Spleen (tissue), 7 donors: ENCODE measurements at regions not wholly inside any gene's neighbourhood (a gene's known extent, or its start where the extent isn't known, plus 50 kb on each side); places are given as distances from the start of the nearest gene placed in this dataset.

Source experiments
- POLR2A ChIP-seq, 3 donors: fragments of 450-650 bp; IDR thresholded peaks; one replicate each; pipeline ENCODE4 v1.5.1; 2017; ENCODE audit warnings: antibody characterized with exemption in 3 of 3, mild to moderate bottlenecking in 1 of 3
- POLR2AphosphoS5 ChIP-seq, 3 donors: sonication (generic); formaldehyde crosslinking; IDR thresholded peaks; one replicate each; pipeline ENCODE4 v1.5.1; 2017; ENCODE audit warnings: antibody characterized with exemption in 3 of 3
- TF ChIP-seq, protein P1 (sequence below), 11 experiments: fragments of 200-600 bp in 7 of 11; fragments of 450-650 bp in 4 of 11; sonication (generic) in 4 of 11; IDR thresholded peaks in 8 of 11; conservative IDR thresholded peaks in 3 of 11; 1 replicate in 7 of 11; 2 replicates in 4 of 11; pipeline versions ENCODE4 v1.4.0 to v1.8.0; 2016 to 2021; ENCODE audit warnings: antibody characterized with exemption in 11 of 11, inconsistent platforms in 4 of 11, mild to moderate bottlenecking in 1 of 11
- donor health status: DM: no; HTN: no; CAD: no; lungs with moderate emphysema.
- donor health status: DM: no; HTN: no; CAD: no.
- donor health status: DM: no; HTN: no; CAD: no.

DNA sequence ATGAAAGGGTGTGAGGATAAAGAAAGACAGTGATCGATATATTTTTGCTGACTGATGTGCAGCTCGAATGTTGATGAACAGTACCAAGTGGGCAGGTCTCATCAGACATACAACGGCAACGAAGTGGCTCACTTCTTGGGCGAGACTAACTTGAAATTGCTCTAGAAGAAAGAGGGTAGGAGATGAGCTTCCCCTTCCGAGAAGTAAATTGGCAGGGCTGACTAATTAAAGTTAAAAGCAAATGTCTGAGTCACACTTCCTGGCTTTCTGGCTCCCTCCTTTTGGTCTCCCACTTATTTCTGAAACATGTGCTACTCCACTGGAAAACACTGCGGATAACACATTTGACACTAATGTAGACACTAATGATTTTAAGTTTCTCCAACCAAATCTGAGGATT, 228.3 kb downstream of the ABHD5 start:
- TF ChIP-seq, protein P1, sequence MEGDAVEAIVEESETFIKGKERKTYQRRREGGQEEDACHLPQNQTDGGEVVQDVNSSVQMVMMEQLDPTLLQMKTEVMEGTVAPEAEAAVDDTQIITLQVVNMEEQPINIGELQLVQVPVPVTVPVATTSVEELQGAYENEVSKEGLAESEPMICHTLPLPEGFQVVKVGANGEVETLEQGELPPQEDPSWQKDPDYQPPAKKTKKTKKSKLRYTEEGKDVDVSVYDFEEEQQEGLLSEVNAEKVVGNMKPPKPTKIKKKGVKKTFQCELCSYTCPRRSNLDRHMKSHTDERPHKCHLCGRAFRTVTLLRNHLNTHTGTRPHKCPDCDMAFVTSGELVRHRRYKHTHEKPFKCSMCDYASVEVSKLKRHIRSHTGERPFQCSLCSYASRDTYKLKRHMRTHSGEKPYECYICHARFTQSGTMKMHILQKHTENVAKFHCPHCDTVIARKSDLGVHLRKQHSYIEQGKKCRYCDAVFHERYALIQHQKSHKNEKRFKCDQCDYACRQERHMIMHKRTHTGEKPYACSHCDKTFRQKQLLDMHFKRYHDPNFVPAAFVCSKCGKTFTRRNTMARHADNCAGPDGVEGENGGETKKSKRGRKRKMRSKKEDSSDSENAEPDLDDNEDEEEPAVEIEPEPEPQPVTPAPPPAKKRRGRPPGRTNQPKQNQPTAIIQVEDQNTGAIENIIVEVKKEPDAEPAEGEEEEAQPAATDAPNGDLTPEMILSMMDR (IDR thresholded peaks at IDR 0.05 in 8 of 11, conservative IDR thresholded peaks at IDR 0.05 in 3 of 11), result no peak
- TF ChIP-seq POLR2AphosphoS5 (IDR thresholded peaks at IDR 0.05), result no peak
- no peak for TF ChIP-seq POLR2A (IDR thresholded peaks at IDR 0.05)
